Esophagus squamous epithelium (tissue), 4 donors: ENCODE measurements at regions not wholly inside any gene's neighbourhood (a gene's known extent, or its start where the extent isn't known, plus 50 kb on each side); places are given as distances from the start of the nearest gene placed in this dataset.

Experiments
- POLR2A ChIP-seq, 4 donors: fragments of 450-650 bp; IDR thresholded peaks; one replicate each; pipeline ENCODE4 v1.6.1; 2017; ENCODE audit warnings: antibody characterized with exemption in 4 of 4, mild to moderate bottlenecking in 4 of 4, moderate library complexity in 3 of 4
- TF ChIP-seq, protein P1 (sequence below), 6 experiments: fragments of 450-650 bp in 4 of 6; fragments of 200-600 bp in 2 of 6; sonication (generic) in 2 of 6; IDR thresholded peaks; one replicate each; pipeline ENCODE4 v1.5.1; 2016 to 2019; ENCODE audit warnings: antibody characterized with exemption in 6 of 6, mild to moderate bottlenecking in 4 of 6, moderate library complexity in 4 of 6

DNA sequence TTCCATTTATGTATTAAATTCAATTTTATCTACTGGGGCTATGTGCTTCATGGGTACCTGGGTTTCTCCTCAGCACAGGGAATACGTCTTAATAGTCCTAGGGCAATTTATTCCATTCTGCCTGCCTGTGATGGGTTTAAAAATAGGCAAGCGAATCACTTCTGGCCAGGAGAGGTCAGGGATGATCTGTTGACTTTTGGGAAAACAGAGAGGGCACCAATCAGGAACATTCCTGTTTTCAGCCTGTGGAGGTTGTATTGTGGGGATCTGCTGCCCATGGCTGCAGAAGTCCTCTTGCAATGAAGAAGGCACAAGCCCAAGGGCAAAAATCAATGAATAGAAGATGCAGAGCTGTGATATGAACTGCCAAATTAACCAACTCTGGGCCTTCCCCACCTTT, 303.1 kb downstream of the CTH start:
- TF ChIP-seq, protein P1, sequence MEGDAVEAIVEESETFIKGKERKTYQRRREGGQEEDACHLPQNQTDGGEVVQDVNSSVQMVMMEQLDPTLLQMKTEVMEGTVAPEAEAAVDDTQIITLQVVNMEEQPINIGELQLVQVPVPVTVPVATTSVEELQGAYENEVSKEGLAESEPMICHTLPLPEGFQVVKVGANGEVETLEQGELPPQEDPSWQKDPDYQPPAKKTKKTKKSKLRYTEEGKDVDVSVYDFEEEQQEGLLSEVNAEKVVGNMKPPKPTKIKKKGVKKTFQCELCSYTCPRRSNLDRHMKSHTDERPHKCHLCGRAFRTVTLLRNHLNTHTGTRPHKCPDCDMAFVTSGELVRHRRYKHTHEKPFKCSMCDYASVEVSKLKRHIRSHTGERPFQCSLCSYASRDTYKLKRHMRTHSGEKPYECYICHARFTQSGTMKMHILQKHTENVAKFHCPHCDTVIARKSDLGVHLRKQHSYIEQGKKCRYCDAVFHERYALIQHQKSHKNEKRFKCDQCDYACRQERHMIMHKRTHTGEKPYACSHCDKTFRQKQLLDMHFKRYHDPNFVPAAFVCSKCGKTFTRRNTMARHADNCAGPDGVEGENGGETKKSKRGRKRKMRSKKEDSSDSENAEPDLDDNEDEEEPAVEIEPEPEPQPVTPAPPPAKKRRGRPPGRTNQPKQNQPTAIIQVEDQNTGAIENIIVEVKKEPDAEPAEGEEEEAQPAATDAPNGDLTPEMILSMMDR (IDR thresholded peaks at IDR 0.05), result no peak
- no peak for TF ChIP-seq POLR2A (IDR thresholded peaks at IDR 0.05)
